ENCODE measurements at regions not wholly inside any gene's neighbourhood (a gene's known extent, or its start where the extent isn't known, plus 50 kb on each side); places are given as distances from the start of the nearest gene placed in this dataset.

DNA sequence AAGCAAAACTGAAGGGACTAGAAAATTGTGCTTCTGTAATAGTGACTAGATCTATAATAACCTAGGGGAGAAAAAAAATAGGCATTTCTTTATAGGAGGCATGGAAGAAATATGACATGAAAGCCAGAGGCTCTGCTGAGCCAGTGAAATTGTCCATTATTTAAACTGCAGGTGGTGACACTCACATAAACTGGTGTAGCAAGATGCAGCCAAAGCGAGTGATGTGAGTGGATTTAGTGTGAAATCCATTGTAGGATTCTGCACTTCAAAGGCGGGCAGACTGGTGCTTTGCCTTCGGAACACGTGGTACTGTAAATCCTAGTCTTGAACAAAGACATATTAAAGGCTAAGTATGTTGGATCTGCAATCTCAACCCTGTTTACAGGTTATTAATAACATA, 361.9 kb downstream of the TBC1D4 start:
- no peak for TF ChIP-seq SMC3 (conservative IDR thresholded peaks at IDR 0.05; ENCODE audit: insufficient read depth, low read depth, low read length)
- TF ChIP-seq TBL1XR1 (IDR thresholded peaks at IDR 0.05; ENCODE audit: low read length in 2 of 2), result no peak
- no peak for TF ChIP-seq FOS (IDR thresholded peaks at IDR 0.05; ENCODE audit: extremely low read depth, insufficient read length)
- no peak for TF ChIP-seq FOXA1 (IDR thresholded peaks at IDR 0.05; ENCODE audit: borderline replicate concordance)
- TF ChIP-seq, protein P1, sequence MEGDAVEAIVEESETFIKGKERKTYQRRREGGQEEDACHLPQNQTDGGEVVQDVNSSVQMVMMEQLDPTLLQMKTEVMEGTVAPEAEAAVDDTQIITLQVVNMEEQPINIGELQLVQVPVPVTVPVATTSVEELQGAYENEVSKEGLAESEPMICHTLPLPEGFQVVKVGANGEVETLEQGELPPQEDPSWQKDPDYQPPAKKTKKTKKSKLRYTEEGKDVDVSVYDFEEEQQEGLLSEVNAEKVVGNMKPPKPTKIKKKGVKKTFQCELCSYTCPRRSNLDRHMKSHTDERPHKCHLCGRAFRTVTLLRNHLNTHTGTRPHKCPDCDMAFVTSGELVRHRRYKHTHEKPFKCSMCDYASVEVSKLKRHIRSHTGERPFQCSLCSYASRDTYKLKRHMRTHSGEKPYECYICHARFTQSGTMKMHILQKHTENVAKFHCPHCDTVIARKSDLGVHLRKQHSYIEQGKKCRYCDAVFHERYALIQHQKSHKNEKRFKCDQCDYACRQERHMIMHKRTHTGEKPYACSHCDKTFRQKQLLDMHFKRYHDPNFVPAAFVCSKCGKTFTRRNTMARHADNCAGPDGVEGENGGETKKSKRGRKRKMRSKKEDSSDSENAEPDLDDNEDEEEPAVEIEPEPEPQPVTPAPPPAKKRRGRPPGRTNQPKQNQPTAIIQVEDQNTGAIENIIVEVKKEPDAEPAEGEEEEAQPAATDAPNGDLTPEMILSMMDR (IDR thresholded peaks at IDR 0.05 in 2 of 3, conservative IDR thresholded peaks at IDR 0.05 in 1 of 3; ENCODE audit: insufficient read depth in 2 of 3, low read depth in 1 of 3, low read length in 3 of 3), result no peak
- TF ChIP-seq, protein P2, sequence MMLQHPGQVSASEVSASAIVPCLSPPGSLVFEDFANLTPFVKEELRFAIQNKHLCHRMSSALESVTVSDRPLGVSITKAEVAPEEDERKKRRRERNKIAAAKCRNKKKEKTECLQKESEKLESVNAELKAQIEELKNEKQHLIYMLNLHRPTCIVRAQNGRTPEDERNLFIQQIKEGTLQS (IDR thresholded peaks at IDR 0.05), result no peak
- TF ChIP-seq, protein P2 (CRISPR knock-in tag; conservative IDR thresholded peaks at IDR 0.05), result no peak
- no peak for TF ChIP-seq ZNF717 (CRISPR knock-in tag; IDR thresholded peaks at IDR 0.05)
- no peak for TF ChIP-seq RBM22 (IDR thresholded peaks at IDR 0.05; ENCODE audit: low read depth, low read length, poor library complexity, severe bottlenecking)

Measured in K562 (cell line).